IPS DF 4.7 (cell line): ENCODE measurements at regions not wholly inside any gene's neighbourhood (a gene's known extent, or its start where the extent isn't known, plus 50 kb on each side); places are given as distances from the start of the nearest gene placed in this dataset.

Experiments used
- DNase-seq: peaks from one replicate; pipeline ENCODE4 v3.0.0-alpha.2; 2013; ENCODE audit warnings: low spot score; ENCODE audit errors: extremely low read depth

DNA sequence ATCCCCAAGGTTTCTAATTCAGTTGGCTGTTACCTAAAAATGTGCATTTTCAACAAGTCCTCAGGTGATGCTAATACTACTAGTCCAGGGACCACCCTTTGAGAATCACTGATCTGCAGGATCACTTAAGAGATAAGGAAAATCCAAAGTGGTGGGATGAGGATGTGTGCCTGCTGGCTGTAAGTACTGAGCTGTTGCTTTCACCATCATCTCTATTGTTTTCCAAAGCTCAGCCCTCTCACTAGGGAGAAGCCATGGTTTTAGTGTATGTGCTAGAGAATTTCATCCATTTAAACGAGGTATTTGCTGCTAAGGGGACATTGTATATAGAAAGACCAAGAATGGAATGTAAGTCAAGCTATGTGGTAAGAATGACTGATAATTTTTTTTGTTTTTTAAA is 202.3 kb downstream of the KIF21A start:
- no peak for DNase-seq

- no peak for DNase-seq
Observed at GRCh38 chr12:39239490-39240486, 203.1 kb downstream of the KIF21A start.

- no peak for DNase-seq
Observed at GRCh38 chr12:39237004-39237403, 205.9 kb downstream of the KIF21A start.

DNA sequence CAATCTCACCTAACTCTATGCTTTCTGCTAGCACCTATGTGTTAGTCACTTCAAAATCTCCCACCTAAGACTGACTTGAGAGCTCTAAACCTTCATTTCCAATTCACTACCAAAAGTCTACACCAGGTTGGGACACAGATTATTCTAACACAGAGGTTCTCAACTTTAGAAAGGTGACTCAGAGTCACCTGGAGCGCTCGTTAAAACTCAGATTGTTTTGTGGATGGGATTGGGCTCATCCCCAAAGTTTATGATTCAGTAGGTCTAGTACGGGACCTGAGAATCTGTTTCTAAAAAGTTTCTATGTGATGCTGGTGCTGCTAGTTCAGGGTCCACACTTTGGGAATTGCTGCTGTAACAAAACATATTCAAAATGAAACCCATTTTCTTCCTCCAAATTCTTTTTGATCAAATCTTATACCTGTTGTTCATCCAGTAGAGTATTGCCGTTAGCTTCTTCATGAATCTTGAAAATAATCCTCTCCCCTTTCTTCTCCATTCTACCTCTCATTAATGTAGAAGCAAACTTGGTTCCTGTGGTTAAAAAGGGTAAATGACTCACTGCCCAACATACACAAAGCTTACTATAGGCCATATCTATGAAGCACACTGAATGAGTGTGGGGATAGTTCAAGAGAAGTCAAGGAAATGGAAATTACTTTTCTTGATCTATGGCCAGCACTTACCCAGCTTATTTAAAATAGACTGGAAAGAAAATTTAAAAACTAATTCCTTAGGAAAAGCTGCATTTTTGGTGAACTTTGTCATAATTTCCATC is 206.7 kb downstream of the KIF21A start:
- DNase-seq = no peak

DNA sequence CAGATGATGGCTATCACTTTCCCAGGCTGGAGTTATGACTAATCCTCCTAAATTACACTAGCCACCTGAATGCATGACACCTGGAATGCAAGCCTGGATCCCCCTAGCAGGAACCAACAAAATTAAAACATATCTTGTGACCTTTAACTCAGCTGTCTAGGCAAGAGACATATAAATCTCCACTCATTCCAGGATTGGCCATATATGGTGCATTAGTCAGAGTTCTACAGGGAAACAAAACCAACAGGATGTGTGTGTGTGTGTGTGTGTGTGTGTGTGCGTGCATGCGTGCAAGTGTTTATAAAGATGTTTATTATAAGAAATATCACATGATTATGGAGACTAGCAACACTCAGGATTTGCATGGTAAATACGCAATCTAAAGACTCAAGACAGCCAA is 212.8 kb downstream of the KIF21A start:
- DNase-seq = no peak

- no peak for DNase-seq
Observed at GRCh38 chr12:39227218-39227617, 215.7 kb downstream of the KIF21A start.

- no peak for DNase-seq
Observed at GRCh38 chr12:39224971-39225370, 217.9 kb downstream of the KIF21A start.

DNA sequence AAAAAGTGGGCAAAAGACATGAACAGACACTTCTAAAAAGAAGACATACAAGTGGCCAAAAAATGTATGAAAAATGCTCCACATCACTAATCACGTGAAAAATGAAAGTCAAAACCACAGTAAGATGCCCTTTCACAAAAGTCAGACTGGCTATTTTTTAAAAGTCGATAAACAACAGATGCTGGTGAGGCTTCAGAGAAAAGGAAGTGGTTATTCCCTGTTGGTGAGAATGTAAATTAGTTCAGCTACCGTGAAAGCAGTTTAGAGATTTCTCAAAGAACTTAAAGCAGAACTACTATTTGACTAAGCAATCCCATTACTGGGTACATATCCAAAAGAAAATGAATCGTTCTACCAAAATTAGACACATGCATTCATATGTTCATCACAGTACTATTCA is 237.0 kb downstream of the KIF21A start:
- DNase-seq = no peak

DNA sequence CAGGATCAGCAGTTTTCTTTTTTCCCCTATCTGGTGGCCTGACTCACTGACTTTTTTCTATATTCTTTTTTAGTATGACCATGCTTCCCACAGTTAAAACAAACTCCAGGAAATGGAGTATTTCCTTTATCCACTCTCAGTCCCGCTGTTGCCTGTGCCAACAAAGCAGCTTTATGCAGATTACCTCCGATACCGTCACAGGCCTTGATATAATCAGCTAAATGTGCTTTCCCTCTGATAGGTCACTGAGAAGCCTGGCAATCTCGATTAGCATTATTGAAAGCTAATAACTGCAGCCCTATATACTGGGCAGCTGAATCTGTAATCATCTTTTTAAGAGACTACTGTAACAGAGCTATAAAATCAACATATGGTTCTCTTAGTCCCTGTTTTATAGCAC is 243.6 kb downstream of the KIF21A start:
- no peak for DNase-seq

DNA sequence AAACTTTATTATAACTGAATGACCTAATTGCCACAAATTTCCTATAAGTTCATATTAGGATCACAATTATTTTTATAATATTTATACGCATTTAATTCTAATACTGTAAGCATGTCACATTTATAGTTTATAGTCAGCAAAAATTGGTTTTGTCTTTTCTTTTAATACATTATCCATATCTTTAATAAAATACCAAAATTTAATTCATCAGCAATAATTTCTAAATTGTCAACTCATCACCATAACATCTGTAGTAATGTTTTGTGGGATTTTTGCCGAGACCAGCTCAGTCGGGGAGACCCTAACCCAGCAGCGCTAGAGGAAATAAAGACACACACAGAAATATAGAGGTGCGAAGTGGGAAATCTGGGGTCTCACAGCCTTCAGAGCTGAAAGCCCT is 254.2 kb downstream of the KIF21A start:
- DNase-seq = no peak

- no peak for DNase-seq
Observed at GRCh38 chr12:39186744-39187143, 256.2 kb downstream of the KIF21A start.

GRCh38 chr12:39178837-39179236 is 264.1 kb downstream of the KIF21A start:
- no peak for DNase-seq

GRCh38 chr12:39176356-39176755 is 266.6 kb downstream of the KIF21A start:
- DNase-seq = no peak

- DNase-seq = no peak
Observed at GRCh38 chr12:39173726-39174125, 268.3 kb upstream of the CPNE8 start.

DNA sequence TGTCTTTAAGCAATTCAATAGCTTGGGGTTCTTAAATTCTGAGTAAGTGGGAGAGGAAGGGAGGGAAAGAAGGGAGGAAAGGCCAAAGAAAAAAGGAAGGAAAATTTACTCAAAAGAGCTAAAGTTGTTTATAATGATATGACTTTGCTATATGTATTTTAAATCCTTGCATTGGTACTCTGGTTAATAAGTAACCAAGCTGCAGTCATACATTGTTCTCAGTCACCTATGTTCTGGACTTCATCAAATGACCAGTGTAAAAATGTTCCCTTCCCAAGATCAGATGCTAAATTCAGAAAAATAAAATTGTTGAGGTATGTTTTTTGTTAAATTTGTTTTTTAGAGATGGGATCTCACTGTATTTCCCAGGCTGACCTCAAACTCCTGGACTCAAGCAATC is 259.9 kb upstream of the CPNE8 start:
- DNase-seq = no peak

DNA sequence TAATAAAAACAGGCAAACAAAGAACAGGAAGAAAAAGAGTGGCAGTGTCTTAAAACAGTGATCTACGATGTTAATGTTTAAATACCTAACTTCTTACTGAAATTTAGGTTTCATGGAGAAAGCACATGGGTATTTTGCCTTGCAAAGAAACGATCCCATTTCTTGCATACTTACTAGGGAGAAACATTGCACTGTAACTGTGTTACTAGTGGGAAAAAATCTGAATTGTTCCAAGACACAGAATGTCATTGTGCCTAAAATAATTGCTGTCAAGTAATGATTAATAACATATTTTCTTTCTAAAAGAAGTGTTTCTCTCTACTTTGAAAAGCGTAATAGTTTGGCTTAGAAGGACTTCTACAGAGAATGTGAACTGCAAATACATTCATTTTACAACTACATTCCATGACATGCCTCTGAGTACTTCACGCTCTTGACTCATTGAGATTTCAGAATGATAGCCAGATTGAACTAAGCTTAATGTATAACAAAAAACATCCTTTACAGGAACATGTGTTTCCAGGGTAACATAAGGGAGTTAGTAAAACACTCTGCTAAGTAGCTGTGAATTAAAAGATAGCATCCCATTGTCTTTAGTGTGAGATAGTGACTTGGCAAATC is 256.2 kb upstream of the CPNE8 start:
- no peak for DNase-seq

DNA sequence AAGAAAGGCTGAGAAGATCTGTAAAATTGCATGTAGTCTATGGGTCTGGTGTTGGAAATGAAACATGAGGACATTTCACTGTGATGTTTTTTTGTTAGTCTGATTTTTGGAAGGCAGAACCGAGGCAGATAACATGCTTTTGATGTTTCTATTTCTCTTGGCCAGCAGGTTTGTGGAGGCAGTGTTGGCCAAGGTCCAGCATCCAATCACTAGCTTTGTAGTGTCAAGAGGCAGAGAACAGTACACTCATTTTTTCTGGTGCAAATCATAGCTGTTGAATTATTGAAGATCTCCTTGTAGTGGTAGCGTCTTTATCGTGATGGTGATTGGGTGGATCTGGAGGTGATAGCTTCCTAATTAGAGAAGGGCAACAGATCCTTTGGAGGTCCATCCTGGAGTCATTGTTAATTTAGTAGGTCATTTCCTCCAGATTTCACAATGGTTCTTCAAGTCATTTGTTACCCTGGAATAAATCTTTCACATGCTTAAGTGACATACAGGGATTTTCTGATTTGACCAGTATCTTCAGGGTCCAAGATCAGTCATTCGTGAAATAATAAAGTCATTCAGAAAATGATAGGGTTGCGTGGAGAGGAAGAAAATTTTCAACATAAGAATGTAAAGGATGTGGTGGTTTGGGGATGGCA is 252.4 kb upstream of the CPNE8 start:
- no peak for DNase-seq

DNA sequence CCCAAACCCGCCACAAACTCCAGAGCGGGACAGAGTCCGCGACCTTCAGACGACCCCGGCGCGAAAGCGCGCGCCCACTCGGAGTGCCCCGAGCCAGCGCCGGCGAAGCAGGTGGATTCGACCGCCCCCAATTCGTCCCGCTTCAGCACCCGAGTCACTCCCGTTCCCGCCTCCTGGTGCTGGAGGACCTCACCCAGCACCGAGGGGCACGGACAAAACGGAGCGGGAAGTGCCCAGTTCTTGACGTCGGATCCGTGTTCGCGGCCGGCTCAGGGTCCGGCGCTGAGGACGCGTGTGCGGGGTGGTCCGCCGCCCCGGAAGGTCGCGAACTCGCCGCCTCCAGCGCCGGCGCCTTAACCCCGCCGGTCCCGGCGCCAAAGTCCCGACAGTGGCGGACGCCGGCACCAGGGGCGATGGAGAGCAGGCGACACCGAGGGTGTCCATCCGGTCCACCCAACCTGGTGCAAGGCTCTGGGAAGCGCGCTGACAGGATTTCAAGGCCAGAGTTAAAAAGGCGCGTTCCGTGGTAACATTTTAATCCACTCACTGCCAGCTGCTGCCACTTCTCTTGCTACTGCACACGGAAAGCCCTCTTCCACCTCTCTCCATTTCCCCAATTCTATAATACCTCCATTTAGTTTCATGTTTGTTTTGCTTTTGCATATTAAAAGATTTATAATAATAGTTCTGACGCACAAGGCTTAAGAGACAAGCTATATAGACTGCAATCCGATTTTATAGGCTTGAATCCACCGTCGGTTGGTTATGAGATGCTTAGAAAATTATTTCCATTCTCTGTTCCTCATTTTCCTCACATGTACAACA is 240.0 kb upstream of the CPNE8 start:
- DNase-seq = no peak

- no peak for DNase-seq
Observed at GRCh38 chr12:39144613-39145061, 239.2 kb upstream of the CPNE8 start.

GRCh38 chr12:39138268-39138667 is 232.9 kb upstream of the CPNE8 start:
- no peak for DNase-seq

DNA sequence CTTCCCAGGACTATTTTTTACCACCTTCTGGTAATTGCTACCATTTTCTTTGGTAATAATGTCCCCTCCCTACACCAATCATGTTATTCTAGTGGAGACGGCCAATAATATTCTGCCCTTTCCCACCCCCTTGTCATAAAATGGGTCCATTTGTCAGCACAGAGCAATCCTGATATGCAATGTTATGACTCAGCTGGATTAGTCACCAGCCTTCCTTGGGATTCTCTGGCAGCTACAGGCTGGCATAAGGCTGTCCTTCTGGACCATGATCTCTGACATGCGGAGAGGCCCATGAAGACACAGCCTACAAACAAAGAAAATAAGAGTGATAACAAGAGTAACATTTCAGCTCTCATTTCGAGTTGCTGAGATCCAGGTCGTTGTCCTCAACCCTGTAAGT is 222.0 kb upstream of the CPNE8 start:
- DNase-seq = no peak
